Endothelial cell of umbilical vein (primary cell): ENCODE measurements at regions not wholly inside any gene's neighbourhood (a gene's known extent, or its start where the extent isn't known, plus 50 kb on each side); places are given as distances from the start of the nearest gene placed in this dataset.
"Not testable (repeated sequence)": the region's sequence is repeated elsewhere in the genome, so short reads cannot be mapped to it uniquely, and the experiment has no call there.

ENCODE experiments used
- BruUV-seq: library from RNA; stranded (reverse); fragments of 400-500 nt; replicated peaks from 2 replicates; lab custom pipeline; 2021; lab: Mats Ljungman, UMichigan
- CTCF ChIA-PET: fragments of 300-600, 350-600 bp; sonication (Branson Sonifier 250); formaldehyde crosslinking; loops from one replicate; lab custom pipeline; 2021; ENCODE audit warnings: antibody characterized with exemption, inconsistent platforms; lab: Charles Lee
- POLR2A ChIA-PET: fragments of 300-600, 350-600 bp; sonication (Branson Sonifier 250); formaldehyde crosslinking; loops from one replicate; lab custom pipeline; 2021; ENCODE audit warnings: antibody characterized with exemption, inconsistent platforms; lab: Charles Lee
- DNase-seq: peaks from one replicate; pipeline ENCODE4 v3.0.0-alpha.2; 2011; ENCODE audit warnings: low read depth, low spot score
- FAIRE-seq: peaks from 2 replicates; lab custom pipeline; 2011; peaks lifted over from hg19 to GRCh38; lab: Jason Lieb, UNC
- H2AFZ ChIP-seq: 2 replicates; pipeline ENCODE4 v1.6.0; 2012; ENCODE audit warnings: low read depth, low read length, control low read depth, inconsistent platforms
- H3K27ac ChIP-seq: 2 replicates; pipeline ENCODE4 v1.5.1; 2011; ENCODE audit warnings: low read depth, mild to moderate bottlenecking, control low read depth, low read length, moderate library complexity; ENCODE audit not compliant: insufficient read depth
- H3K27me3 ChIP-seq, 2 experiments: 2 replicates each; pipeline versions ENCODE4 v1.6.0 to v1.6.1; 2011; ENCODE audit warnings: low read length in 2 of 2, mixed read lengths in 1 of 2; ENCODE audit not compliant: control insufficient read depth in 2 of 2, insufficient read depth in 2 of 2
- H3K36me3 ChIP-seq, 2 experiments: 2 replicates in 1 of 2; 3 replicates in 1 of 2; pipeline ENCODE4 v1.5.1; 2011; ENCODE audit warnings: low read length in 2 of 2, mild to moderate bottlenecking in 1 of 2, moderate library complexity in 1 of 2; ENCODE audit not compliant: control insufficient read depth in 2 of 2, insufficient read depth in 2 of 2; ENCODE audit errors: extremely low read depth in 1 of 2
- H3K4me1 ChIP-seq: 3 replicates; pipeline ENCODE4 v1.5.1; 2011; ENCODE audit warnings: mild to moderate bottlenecking, low read length; ENCODE audit not compliant: control insufficient read depth, insufficient read depth; ENCODE audit errors: extremely low read depth
- H3K4me2 ChIP-seq: 2 replicates; pipeline ENCODE4 v1.6.1; 2011; ENCODE audit warnings: low read length, control low read depth, mixed read lengths; ENCODE audit not compliant: insufficient read depth
- H3K4me3 ChIP-seq, 3 experiments: fragments of 200-600 bp in 1 of 3; sonication (generic), shearing (Covaris generic) in 1 of 3; replicated peaks in 1 of 3; 2 replicates each; pipeline ENCODE4 v1.5.1; 2011 to 2016; ENCODE audit warnings: control low read depth in 3 of 3, low read length in 3 of 3, mild to moderate bottlenecking in 2 of 3, inconsistent platforms in 1 of 3, low read depth in 1 of 3, moderate library complexity in 1 of 3; ENCODE audit not compliant: insufficient read depth in 1 of 3
- H3K79me2 ChIP-seq: 2 replicates; pipeline ENCODE4 v1.6.0; 2012; ENCODE audit warnings: low read length, inconsistent platforms; ENCODE audit not compliant: control insufficient read depth, insufficient read depth
- H3K9ac ChIP-seq: replicated peaks from 2 replicates; pipeline ENCODE3; 2011; ENCODE audit warnings: low read length, control low read depth; ENCODE audit not compliant: insufficient read depth; ENCODE audit errors: extremely low read depth
- H3K9me1 ChIP-seq: replicated peaks from 3 replicates; pipeline ENCODE4 v1.6.0; 2011; ENCODE audit warnings: mild to moderate bottlenecking, low read length; ENCODE audit not compliant: control insufficient read depth, insufficient read depth; ENCODE audit errors: extremely low read depth
- H3K9me3 ChIP-seq: replicated peaks from 2 replicates; pipeline ENCODE4 v1.5.1; 2012; ENCODE audit warnings: low read length, inconsistent platforms; ENCODE audit not compliant: control insufficient read depth, insufficient read depth
- H4K20me1 ChIP-seq: replicated peaks from 2 replicates; pipeline ENCODE3; 2011; ENCODE audit warnings: mild to moderate bottlenecking, low read length; ENCODE audit not compliant: control insufficient read depth, insufficient read depth; ENCODE audit errors: extremely low read depth
- CTCF ChIP-seq, 2 donors: IDR thresholded peaks; 1 replicate in 1 of 2; 2 replicates in 1 of 2; pipeline ENCODE4 v1.5.1; 2011; ENCODE audit warnings: low read length in 2 of 2, mild to moderate bottlenecking in 2 of 2, moderate library complexity in 2 of 2, control low read depth in 1 of 2, inconsistent platforms in 1 of 2, low read depth in 1 of 2; ENCODE audit not compliant: insufficient read depth in 1 of 2; ENCODE audit errors: extremely low read depth in 1 of 2
- POLR2AphosphoS5 ChIP-seq: IDR thresholded peaks from 2 replicates; pipeline ENCODE4 v1.6.1; 2012; ENCODE audit warnings: low read depth, mild to moderate bottlenecking, control low read depth, low read length, moderate library complexity; ENCODE audit not compliant: insufficient read depth
- dilution Hi-C: fragments of 300-500 bp; cut with MboI; formaldehyde crosslinking; loops from one replicate; pipeline ENCODE4 v1.15.0; 2019; ENCODE audit warnings: low sequenced_read_pairs; ENCODE audit not compliant: extremely low pct_ligation_motif_present
- intact Hi-C: fragments of 100-400 bp; cut with micrococcal nuclease; formaldehyde crosslinking; loops from one replicate; pipeline ENCODE4 v1.10.0; 2022

GRCh38 chr2:215236131-215236530 is 75.7 kb upstream of the ATIC start:
- TF ChIP-seq CTCF (IDR thresholded peaks at IDR 0.05; ENCODE audit: extremely low read depth in 1 of 2, insufficient read depth in 1 of 2, low read depth in 1 of 2, low read length in 2 of 2), result no peak
- no peak for TF ChIP-seq POLR2AphosphoS5
- Histone ChIP-seq H3K36me3 (no peaks in the 10 kb centered on the region), H3K79me2 (no peaks in the 10 kb centered on the region), H3K4me1 (no peaks in the 10 kb centered on the region), H3K4me3 (no peak overlapping the region), H3K9me3 (no peaks in the 10 kb centered on the region), H3K4me2 (no peak overlapping the region), H3K27ac (no peak overlapping the region), H3K9ac (no peak overlapping the region), H3K27me3 (no peaks in the 10 kb centered on the region), H3K9me1 (no peaks in the 10 kb centered on the region), H2AFZ (no peak overlapping the region), H4K20me1 (no peaks in the 10 kb centered on the region)
- dilution Hi-C loops (no loop called here), intact Hi-C loops (no loop called here)
- POLR2A ChIA-PET, result no interaction called here
- BruUV-seq, result no TSS peak
- FAIRE-seq (no peak), DNase-seq (no peak)
- CTCF ChIA-PET, result interaction anchor here (1.1 kb wide), 1 partner anchor 24 kb away, joined by 3 read pairs; no protein-coding TSS in a partner anchor

GRCh38 chr2:215220221-215220620 is 81.8 kb upstream of the ABCA12 start:
- H4K20me1 ChIP-seq, FAIRE-seq, H3K27me3 ChIP-seq, H3K9ac ChIP-seq, intact Hi-C loops, dilution Hi-C loops, H3K9me3 ChIP-seq, H2AFZ ChIP-seq, H3K9me1 ChIP-seq, DNase-seq, POLR2A ChIA-PET, H3K79me2 ChIP-seq, H3K4me1 ChIP-seq, BruUV-seq, H3K27ac ChIP-seq, H3K4me2 ChIP-seq, H3K4me3 ChIP-seq, H3K36me3 ChIP-seq, CTCF ChIA-PET: not testable (repeated sequence)
